ENCODE measurements at regions not wholly inside any gene's neighbourhood (a gene's known extent, or its start where the extent isn't known, plus 50 kb on each side); places are given as distances from the start of the nearest gene placed in this dataset.
"Not testable (repeated sequence)": the region's sequence is repeated elsewhere in the genome, so short reads cannot be mapped to it uniquely, and the experiment has no call there.

- no peak for DNase-seq
These were observed 62.6 kb downstream of the DUSP6 start for GRCh38 chr12:89289720-89290119.

- no peak for DNase-seq
These were observed 63.3 kb downstream of the DUSP6 start for GRCh38 chr12:89288959-89289358.

GRCh38 chr12:89286501-89286900, 65.8 kb downstream of the DUSP6 start:
- no peak for DNase-seq

GRCh38 chr12:89281539-89281867, 70.8 kb downstream of the DUSP6 start:
- DNase-seq: no peak

GRCh38 chr12:89280833-89281538, 71.3 kb downstream of the DUSP6 start:
- DNase-seq: no peak

GRCh38 chr12:89279499-89279898, 72.8 kb downstream of the DUSP6 start:
- DNase-seq: no peak

- DNase-seq: no peak
These were observed 73.4 kb downstream of the DUSP6 start for GRCh38 chr12:89278862-89279261.

GRCh38 chr12:89278169-89278568, 74.1 kb downstream of the DUSP6 start:
- no peak for DNase-seq

- DNase-seq: no peak
These were observed 75.4 kb downstream of the DUSP6 start for GRCh38 chr12:89276860-89277259.

- DNase-seq: no peak
These were observed 78.8 kb downstream of the DUSP6 start for GRCh38 chr12:89273525-89273924.

GRCh38 chr12:89270548-89270947, 81.8 kb downstream of the DUSP6 start:
- no peak for DNase-seq

GRCh38 chr12:89269174-89269573, 83.1 kb downstream of the DUSP6 start:
- no peak for DNase-seq

- no peak for DNase-seq
These were observed 84.9 kb downstream of the DUSP6 start for GRCh38 chr12:89267404-89267803.

GRCh38 chr12:89266574-89267188, 85.6 kb downstream of the DUSP6 start:
- DNase-seq: not testable (repeated sequence)

- DNase-seq: no peak
These were observed 87.5 kb downstream of the DUSP6 start for GRCh38 chr12:89264837-89265236.

- DNase-seq: no peak
These were observed 88.4 kb downstream of the DUSP6 start for GRCh38 chr12:89263900-89264299.

GRCh38 chr12:89262855-89263552, 89.3 kb downstream of the DUSP6 start:
- DNase-seq: no peak

GRCh38 chr12:89261982-89262381, 90.3 kb downstream of the DUSP6 start:
- no peak for DNase-seq

GRCh38 chr12:89260841-89261637, 91.3 kb downstream of the DUSP6 start:
- DNase-seq: no peak

GRCh38 chr12:89259821-89260220, 92.5 kb downstream of the DUSP6 start:
- no peak for DNase-seq

- no peak for DNase-seq
These were observed 93.9 kb downstream of the DUSP6 start for GRCh38 chr12:89258240-89258969.

GRCh38 chr12:89257340-89257739, 95.0 kb downstream of the DUSP6 start:
- DNase-seq: no peak

- DNase-seq: no peak
These were observed 96.2 kb downstream of the DUSP6 start for GRCh38 chr12:89256060-89256459.

Measured in stimulated activated CD4-positive, alpha-beta T cell treated with anti-CD3 and anti-CD28 coated beads, Interleukin-4, amount 100 ng/mL, for 4 hours (primary cell).